Cardiac muscle cell (in vitro differentiated cells and primary cell): ENCODE measurements at regions not wholly inside any gene's neighbourhood (a gene's known extent, or its start where the extent isn't known, plus 50 kb on each side); places are given as distances from the start of the nearest gene placed in this dataset.

ENCODE experiments used
- DNase-seq, 2 donors: peaks; one replicate each; pipeline versions ENCODE4 v3.0.0 to v3.0.0-alpha.2; 2010 to 2017; ENCODE audit warnings: low read depth in 1 of 2, low spot score in 1 of 2
- H3K27ac ChIP-seq: fragments of 200-600 bp; sonication (generic); 2 replicates; pipeline ENCODE4 v1.5.1; 2016
- H3K27me3 ChIP-seq: fragments of 200-600 bp; sonication (generic); 2 replicates; pipeline ENCODE4 v1.6.0; 2016; ENCODE audit warnings: control low read depth
- H3K36me3 ChIP-seq: fragments of 200-600 bp; sonication (generic); 2 replicates; pipeline ENCODE4 v1.5.1; 2016; ENCODE audit warnings: control low read depth
- H3K4me1 ChIP-seq: fragments of 200-600 bp; sonication (generic); 2 replicates; pipeline ENCODE4 v1.8.1; 2017; ENCODE audit warnings: low read depth, mild to moderate bottlenecking, mixed run types
- H3K4me3 ChIP-seq: fragments of 200-600 bp; sonication (generic); 2 replicates; pipeline ENCODE4 v1.5.1; 2016; ENCODE audit warnings: mild to moderate bottlenecking
- H3K9me3 ChIP-seq: fragments of 200-600 bp; sonication (generic); 2 replicates; pipeline ENCODE4 v1.5.1; 2017; ENCODE audit warnings: low read depth, mild to moderate bottlenecking, control low read depth
- TF ChIP-seq, protein P1 (sequence below): IDR thresholded peaks from 2 replicates; pipeline ENCODE4 v1.5.1; 2012; ENCODE audit warnings: low read depth, mild to moderate bottlenecking, low read length

DNA sequence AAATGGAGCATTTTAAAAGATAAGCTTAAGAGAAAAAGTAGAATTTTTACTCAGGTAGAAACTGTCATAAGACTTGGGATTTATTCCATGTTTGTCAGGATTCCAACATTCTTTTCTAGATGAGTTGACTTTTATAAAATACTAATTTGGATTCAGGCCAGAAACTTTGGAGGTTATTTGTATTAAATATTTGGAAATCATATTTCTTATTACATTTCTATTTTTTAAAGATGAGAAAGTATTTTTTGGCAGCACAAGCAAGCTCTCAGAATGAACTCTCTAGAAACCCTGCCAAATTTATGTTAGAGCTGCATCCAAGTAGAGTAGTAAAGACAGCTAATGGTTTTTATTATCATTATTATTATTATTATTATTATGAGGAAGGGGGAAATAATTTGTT lies 1014.9 kb upstream of the GJE1 start:
- H3K36me3 ChIP-seq: no peaks in the 10 kb centered on the region
- no peaks in the 10 kb centered on the region for H3K9me3 ChIP-seq
- no peaks in the 10 kb centered on the region for H3K4me1 ChIP-seq
- peak in 1 of 2 donors; percentile 11 for DNase-seq
- no peaks in the 10 kb centered on the region for H3K27me3 ChIP-seq
- no peak overlapping the region for H3K4me3 ChIP-seq
- H3K27ac ChIP-seq: no peak overlapping the region
- TF ChIP-seq, protein P1, sequence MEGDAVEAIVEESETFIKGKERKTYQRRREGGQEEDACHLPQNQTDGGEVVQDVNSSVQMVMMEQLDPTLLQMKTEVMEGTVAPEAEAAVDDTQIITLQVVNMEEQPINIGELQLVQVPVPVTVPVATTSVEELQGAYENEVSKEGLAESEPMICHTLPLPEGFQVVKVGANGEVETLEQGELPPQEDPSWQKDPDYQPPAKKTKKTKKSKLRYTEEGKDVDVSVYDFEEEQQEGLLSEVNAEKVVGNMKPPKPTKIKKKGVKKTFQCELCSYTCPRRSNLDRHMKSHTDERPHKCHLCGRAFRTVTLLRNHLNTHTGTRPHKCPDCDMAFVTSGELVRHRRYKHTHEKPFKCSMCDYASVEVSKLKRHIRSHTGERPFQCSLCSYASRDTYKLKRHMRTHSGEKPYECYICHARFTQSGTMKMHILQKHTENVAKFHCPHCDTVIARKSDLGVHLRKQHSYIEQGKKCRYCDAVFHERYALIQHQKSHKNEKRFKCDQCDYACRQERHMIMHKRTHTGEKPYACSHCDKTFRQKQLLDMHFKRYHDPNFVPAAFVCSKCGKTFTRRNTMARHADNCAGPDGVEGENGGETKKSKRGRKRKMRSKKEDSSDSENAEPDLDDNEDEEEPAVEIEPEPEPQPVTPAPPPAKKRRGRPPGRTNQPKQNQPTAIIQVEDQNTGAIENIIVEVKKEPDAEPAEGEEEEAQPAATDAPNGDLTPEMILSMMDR: no peak

DNA sequence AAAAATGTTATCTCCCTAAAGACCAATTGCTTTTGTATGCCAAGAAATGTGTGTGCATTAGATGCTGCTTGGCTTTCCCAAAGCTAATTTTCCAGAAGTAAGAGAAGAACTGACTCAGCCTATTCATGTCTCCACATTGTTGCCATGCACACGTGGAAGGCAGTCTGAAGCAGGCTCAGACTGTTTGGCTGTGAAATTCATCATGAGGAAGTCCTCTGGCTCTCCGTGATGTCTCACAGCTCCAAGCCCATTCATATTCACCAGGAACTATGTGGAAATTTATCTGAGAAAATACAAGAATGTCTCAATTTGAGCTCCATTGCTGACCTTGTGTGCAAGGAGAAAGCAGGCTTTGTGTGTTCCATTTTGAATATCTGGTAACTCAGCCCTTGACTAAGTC lies 1022.2 kb upstream of the GJE1 start:
- Histone ChIP-seq H3K27me3 (no peaks in the 10 kb centered on the region), H3K4me3 (no peak overlapping the region), H3K36me3 (no peaks in the 10 kb centered on the region), H3K27ac (no peak overlapping the region), H3K9me3 (no peaks in the 10 kb centered on the region), H3K4me1 (peaks cover 7% of the 10 kb centered on the region)
- peak in 1 of 2 donors; percentile 46 for DNase-seq
- TF ChIP-seq, protein P1: no peak

DNA sequence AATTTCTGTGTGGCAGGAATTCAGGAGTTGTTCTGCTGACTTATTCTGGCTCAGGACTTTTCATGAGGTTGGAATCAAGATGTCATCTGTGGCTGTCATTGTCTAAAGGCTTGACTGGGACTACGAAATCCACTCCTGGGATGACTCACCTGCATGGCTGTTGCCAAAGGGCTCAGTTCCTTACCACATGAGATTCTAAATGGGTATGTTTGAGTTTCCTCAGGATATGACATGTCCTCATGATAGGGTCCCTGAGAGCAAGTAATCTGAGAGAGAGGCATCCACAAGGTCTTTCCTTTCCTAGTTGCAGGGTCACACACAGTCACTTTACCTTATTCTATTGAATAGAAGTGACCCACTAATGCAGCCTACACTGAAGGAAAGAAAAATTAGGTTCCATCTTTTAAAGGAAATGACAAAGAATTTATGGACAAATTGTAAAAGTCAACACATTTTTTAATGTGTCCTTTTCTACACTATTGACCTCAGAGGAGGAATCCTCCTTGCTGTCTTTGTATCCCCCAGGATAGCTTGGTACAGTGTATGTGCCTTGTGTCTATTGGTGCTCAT lies 1025.0 kb upstream of the GJE1 start:
- TF ChIP-seq, protein P1: no peak

DNA sequence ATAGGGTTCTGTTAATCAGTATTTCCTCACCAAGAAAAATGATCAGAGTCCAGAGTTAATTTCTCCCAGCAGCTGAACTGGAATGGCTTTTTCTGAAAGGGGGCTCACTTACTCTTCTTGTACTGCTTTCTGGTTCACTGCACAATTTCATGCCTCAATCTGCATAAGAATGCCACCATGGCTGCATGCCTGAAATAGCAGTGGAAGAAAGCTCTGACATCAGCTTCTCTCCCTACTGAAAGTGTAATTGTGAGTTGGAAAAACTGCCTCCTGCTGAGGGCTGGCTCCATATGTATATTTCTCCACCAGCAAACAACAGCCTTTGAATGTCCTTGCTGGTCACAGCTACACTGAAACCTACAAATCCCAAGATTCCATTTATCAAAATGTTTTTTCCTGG lies 1027.2 kb upstream of the GJE1 start:
- TF ChIP-seq, protein P1: no peak
- peak; percentile 54 to 62 for DNase-seq
- Histone ChIP-seq H3K27me3 (no peaks in the 10 kb centered on the region), H3K9me3 (no peaks in the 10 kb centered on the region), H3K36me3 (no peaks in the 10 kb centered on the region), H3K4me3 (no peak overlapping the region), H3K4me1 (no peaks in the 10 kb centered on the region), H3K27ac (peak overlapping the region; percentile 80)

More for the DNA sequence above, 1025.0 kb upstream of the GJE1 start:
- DNase-seq: peak in 1 of 2 donors; percentile 14
- H3K4me1 ChIP-seq: peaks cover 7% of the 10 kb centered on the region
- H3K27me3 ChIP-seq: no peaks in the 10 kb centered on the region
- no peaks in the 10 kb centered on the region for H3K9me3 ChIP-seq
- H3K4me3 ChIP-seq: no peak overlapping the region
- H3K27ac ChIP-seq: no peak overlapping the region
- H3K36me3 ChIP-seq: no peaks in the 10 kb centered on the region

DNA sequence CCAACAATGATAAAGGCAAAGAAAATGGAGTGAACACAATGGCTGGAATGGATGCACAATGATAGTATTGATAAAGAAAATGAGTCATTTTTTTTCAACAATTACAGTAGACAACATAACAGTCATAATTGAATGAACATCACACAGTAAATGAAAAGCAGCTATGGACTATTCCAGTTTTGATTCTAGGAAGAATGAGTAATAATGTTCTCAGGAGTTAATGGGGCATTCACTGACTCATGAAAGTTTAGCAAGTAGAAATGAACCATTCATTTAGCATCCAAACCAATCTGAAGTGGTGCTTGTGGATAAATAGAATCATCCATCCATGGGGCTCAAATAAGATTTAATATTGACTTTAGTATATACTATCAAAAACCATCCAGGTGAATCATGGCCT lies 1029.5 kb upstream of the GJE1 start:
- H3K9me3 ChIP-seq: no peaks in the 10 kb centered on the region
- H3K27ac ChIP-seq: no peak overlapping the region
- TF ChIP-seq, protein P1: no peak
- H3K4me1 ChIP-seq: no peaks in the 10 kb centered on the region
- DNase-seq: peak in 1 of 2 donors; percentile 7
- no peak overlapping the region for H3K4me3 ChIP-seq
- H3K36me3 ChIP-seq: no peaks in the 10 kb centered on the region
- H3K27me3 ChIP-seq: no peaks in the 10 kb centered on the region
